Lower leg skin (tissue), 3 donors: ENCODE measurements at regions not wholly inside any gene's neighbourhood (a gene's known extent, or its start where the extent isn't known, plus 50 kb on each side); places are given as distances from the start of the nearest gene placed in this dataset.

Experiments used
- POLR2A ChIP-seq, 2 donors: fragments of 450-650 bp; IDR thresholded peaks; one replicate each; pipeline ENCODE4 v1.6.1; 2016 to 2017; ENCODE audit warnings: antibody characterized with exemption in 2 of 2, mild to moderate bottlenecking in 1 of 2, moderate library complexity in 1 of 2
- TF ChIP-seq, protein P1 (sequence below), 3 donors: fragments of 450-650 bp; IDR thresholded peaks; one replicate each; pipeline ENCODE4 v1.5.1; 2016; ENCODE audit warnings: antibody characterized with exemption in 3 of 3, mild to moderate bottlenecking in 3 of 3, moderate library complexity in 2 of 3

DNA sequence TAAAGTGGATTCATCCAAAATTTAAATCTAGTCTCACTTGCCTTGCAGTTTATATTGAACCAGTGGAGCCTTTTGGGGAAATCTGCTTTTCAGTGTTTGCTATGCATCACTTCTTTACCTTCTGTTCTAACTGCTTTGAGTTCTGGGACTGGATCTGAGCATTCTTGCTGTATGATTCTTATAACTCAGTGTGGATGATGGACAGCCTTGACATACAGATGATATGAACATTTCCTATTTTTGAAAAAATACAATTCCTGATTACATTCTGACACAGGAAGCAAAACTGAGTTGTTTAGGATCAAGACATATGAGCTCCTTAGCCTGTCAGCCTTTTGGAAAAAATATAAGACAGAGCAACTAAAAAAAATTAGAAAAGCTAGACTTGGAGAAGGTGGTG, 115.2 kb downstream of the DISP1 start:
- TF ChIP-seq POLR2A (IDR thresholded peaks at IDR 0.05): no peak
- TF ChIP-seq, protein P1, sequence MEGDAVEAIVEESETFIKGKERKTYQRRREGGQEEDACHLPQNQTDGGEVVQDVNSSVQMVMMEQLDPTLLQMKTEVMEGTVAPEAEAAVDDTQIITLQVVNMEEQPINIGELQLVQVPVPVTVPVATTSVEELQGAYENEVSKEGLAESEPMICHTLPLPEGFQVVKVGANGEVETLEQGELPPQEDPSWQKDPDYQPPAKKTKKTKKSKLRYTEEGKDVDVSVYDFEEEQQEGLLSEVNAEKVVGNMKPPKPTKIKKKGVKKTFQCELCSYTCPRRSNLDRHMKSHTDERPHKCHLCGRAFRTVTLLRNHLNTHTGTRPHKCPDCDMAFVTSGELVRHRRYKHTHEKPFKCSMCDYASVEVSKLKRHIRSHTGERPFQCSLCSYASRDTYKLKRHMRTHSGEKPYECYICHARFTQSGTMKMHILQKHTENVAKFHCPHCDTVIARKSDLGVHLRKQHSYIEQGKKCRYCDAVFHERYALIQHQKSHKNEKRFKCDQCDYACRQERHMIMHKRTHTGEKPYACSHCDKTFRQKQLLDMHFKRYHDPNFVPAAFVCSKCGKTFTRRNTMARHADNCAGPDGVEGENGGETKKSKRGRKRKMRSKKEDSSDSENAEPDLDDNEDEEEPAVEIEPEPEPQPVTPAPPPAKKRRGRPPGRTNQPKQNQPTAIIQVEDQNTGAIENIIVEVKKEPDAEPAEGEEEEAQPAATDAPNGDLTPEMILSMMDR (IDR thresholded peaks at IDR 0.05): no peak
